ENCODE measurements at regions not wholly inside any gene's neighbourhood (a gene's known extent, or its start where the extent isn't known, plus 50 kb on each side); places are given as distances from the start of the nearest gene placed in this dataset.

- Histone ChIP-seq H3K27me3 (ENCODE audit: insufficient read depth, low read depth, severe bottlenecking) (no peaks in the 10 kb centered on the region), H3K9me3 (ENCODE audit: severe bottlenecking) (no peaks in the 10 kb centered on the region), H3K4me3 (ENCODE audit: low read depth, low read length) (no peak overlapping the region), H3K36me3 (no peaks in the 10 kb centered on the region), H3K27ac (no peak overlapping the region)
- no peak for DNase-seq
- TF ChIP-seq CTCF (IDR thresholded peaks at IDR 0.05; ENCODE audit: low read depth, low read length) = no peak
These were observed 276.0 kb upstream of the SALL1 start for GRCh38 chr16:51427085-51427484.

- H3K36me3 ChIP-seq = no peaks in the 10 kb centered on the region
- no peak for DNase-seq
- peak overlapping the region; percentile 76 for H3K27ac ChIP-seq
- H3K9me3 ChIP-seq (ENCODE audit: severe bottlenecking) = no peaks in the 10 kb centered on the region
- no peaks in the 10 kb centered on the region for H3K27me3 ChIP-seq (ENCODE audit: insufficient read depth, low read depth, severe bottlenecking)
- TF ChIP-seq CTCF (IDR thresholded peaks at IDR 0.05; ENCODE audit: low read depth, low read length) = no peak
- H3K4me3 ChIP-seq (ENCODE audit: low read depth, low read length) = no peak overlapping the region
These were observed 275.2 kb upstream of the SALL1 start for GRCh38 chr16:51426276-51426675.

GRCh38 chr16:51420247-51420646 lies 269.2 kb upstream of the SALL1 start:
- no peaks in the 10 kb centered on the region for H3K27me3 ChIP-seq (ENCODE audit: insufficient read depth, low read depth, severe bottlenecking)
- H3K36me3 ChIP-seq = no peaks in the 10 kb centered on the region

GRCh38 chr16:51419768-51420167 lies 268.7 kb upstream of the SALL1 start:
- DNase-seq = no peak
- H3K4me3 ChIP-seq (ENCODE audit: low read depth, low read length) = no peak overlapping the region
- TF ChIP-seq CTCF (IDR thresholded peaks at IDR 0.05; ENCODE audit: low read depth, low read length) = no peak
- H3K27me3 ChIP-seq (ENCODE audit: insufficient read depth, low read depth, severe bottlenecking) = no peaks in the 10 kb centered on the region
- no peaks in the 10 kb centered on the region for H3K9me3 ChIP-seq (ENCODE audit: severe bottlenecking)
- no peak overlapping the region for H3K27ac ChIP-seq
- H3K36me3 ChIP-seq = no peaks in the 10 kb centered on the region

More at GRCh38 chr16:51420247-51420646, 269.2 kb upstream of the SALL1 start:
- TF ChIP-seq CTCF (IDR thresholded peaks at IDR 0.05; ENCODE audit: low read depth, low read length) = no peak
- H3K27ac ChIP-seq = no peak overlapping the region
- H3K4me3 ChIP-seq (ENCODE audit: low read depth, low read length) = no peak overlapping the region
- H3K9me3 ChIP-seq (ENCODE audit: severe bottlenecking) = no peaks in the 10 kb centered on the region
- DNase-seq = no peak

GRCh38 chr16:51418258-51418657 lies 267.2 kb upstream of the SALL1 start:
- Histone ChIP-seq H3K9me3 (ENCODE audit: severe bottlenecking) (no peaks in the 10 kb centered on the region), H3K27ac (no peak overlapping the region), H3K36me3 (no peaks in the 10 kb centered on the region), H3K4me3 (ENCODE audit: low read depth, low read length) (no peak overlapping the region), H3K27me3 (ENCODE audit: insufficient read depth, low read depth, severe bottlenecking) (no peaks in the 10 kb centered on the region)
- no peak for DNase-seq
- no peak for TF ChIP-seq CTCF (IDR thresholded peaks at IDR 0.05; ENCODE audit: low read depth, low read length)

GRCh38 chr16:51416926-51417325 lies 265.9 kb upstream of the SALL1 start:
- Histone ChIP-seq H3K36me3 (no peaks in the 10 kb centered on the region), H3K27ac (no peak overlapping the region), H3K4me3 (ENCODE audit: low read depth, low read length) (no peak overlapping the region), H3K27me3 (ENCODE audit: insufficient read depth, low read depth, severe bottlenecking) (no peaks in the 10 kb centered on the region), H3K9me3 (ENCODE audit: severe bottlenecking) (no peaks in the 10 kb centered on the region)
- TF ChIP-seq CTCF (IDR thresholded peaks at IDR 0.05; ENCODE audit: low read depth, low read length) = no peak
- DNase-seq = no peak
